ENCODE measurements at regions not wholly inside any gene's neighbourhood (a gene's known extent, or its start where the extent isn't known, plus 50 kb on each side); places are given as distances from the start of the nearest gene placed in this dataset.

GRCh38 chr4:116387937-116388474 lies 697.4 kb downstream of the TRAM1L1 start:
- TF ChIP-seq CTCF (IDR thresholded peaks at IDR 0.05; ENCODE audit: insufficient read depth, low read length) = no peak
- TF ChIP-seq POLR2AphosphoS5 (IDR thresholded peaks at IDR 0.05; ENCODE audit: low read depth) = no peak
- no peak for TF ChIP-seq REST (IDR thresholded peaks at IDR 0.05; ENCODE audit: insufficient replicate concordance, low read depth)

Data from HL-60 (cell line).